GM19351 (cell line): ENCODE measurements at regions not wholly inside any gene's neighbourhood (a gene's known extent, or its start where the extent isn't known, plus 50 kb on each side); places are given as distances from the start of the nearest gene placed in this dataset.

Experiments used
- ATAC-seq: cut with Tn5 transposase; IDR thresholded peaks from one replicate; pipeline ENCODE4 v1.9.1; 2021; ENCODE audit warnings: mild to moderate bottlenecking, moderate library complexity; ENCODE audit not compliant: unreplicated experiment

- no peak for ATAC-seq
Observed at GRCh38 chr5:141800617-141801016, 77.6 kb downstream of the PCDH1 start.

- ATAC-seq, result no peak
Observed at GRCh38 chr5:141799507-141800167, 78.6 kb downstream of the PCDH1 start.

GRCh38 chr5:141797425-141797824, 80.8 kb downstream of the PCDH1 start:
- ATAC-seq, result no peak

GRCh38 chr5:141795421-141795820, 82.8 kb downstream of the PCDH1 start:
- no peak for ATAC-seq

- ATAC-seq, result no peak
Observed at GRCh38 chr5:141793881-141794280, 84.3 kb downstream of the PCDH1 start.

GRCh38 chr5:141793403-141793802, 84.8 kb downstream of the PCDH1 start:
- ATAC-seq, result no peak

- no peak for ATAC-seq
Observed at GRCh38 chr5:141790630-141791029, 87.6 kb downstream of the PCDH1 start.

GRCh38 chr5:141789330-141789729, 88.9 kb downstream of the PCDH1 start:
- no peak for ATAC-seq

GRCh38 chr5:141788296-141788970, 89.8 kb downstream of the PCDH1 start:
- ATAC-seq, result no peak

- no peak for ATAC-seq
Observed at GRCh38 chr5:141787376-141787775, 90.8 kb downstream of the PCDH1 start.

- ATAC-seq, result no peak
Observed at GRCh38 chr5:141786700-141787099, 91.5 kb downstream of the PCDH1 start.

GRCh38 chr5:141785711-141786110, 92.5 kb downstream of the PCDH1 start:
- no peak for ATAC-seq

GRCh38 chr5:141785135-141785534, 93.1 kb downstream of the PCDH1 start:
- no peak for ATAC-seq

GRCh38 chr5:141784529-141784928, 93.7 kb downstream of the PCDH1 start:
- ATAC-seq, result no peak

GRCh38 chr5:141783947-141784296, 94.3 kb downstream of the PCDH1 start:
- no peak for ATAC-seq

- no peak for ATAC-seq
Observed at GRCh38 chr5:141783005-141783946, 94.9 kb downstream of the PCDH1 start.

- no peak for ATAC-seq
Observed at GRCh38 chr5:141781910-141782309, 96.3 kb downstream of the PCDH1 start.

GRCh38 chr5:141780952-141781781, 97.0 kb downstream of the PCDH1 start:
- ATAC-seq, result peak; percentile 67

GRCh38 chr5:141780240-141780951, 97.8 kb downstream of the PCDH1 start:
- ATAC-seq, result no peak

- ATAC-seq, result no peak
Observed at GRCh38 chr5:141779503-141779973, 97.5 kb upstream of the ARAP3 start.
